Epidermal melanocyte (primary cell): ENCODE measurements at regions not wholly inside any gene's neighbourhood (a gene's known extent, or its start where the extent isn't known, plus 50 kb on each side); places are given as distances from the start of the nearest gene placed in this dataset.

Source experiments
- DNase-seq: peaks from one replicate; pipeline ENCODE4 v3.0.0; 2011; ENCODE audit warnings: low spot score; ENCODE audit not compliant: insufficient read length

DNA sequence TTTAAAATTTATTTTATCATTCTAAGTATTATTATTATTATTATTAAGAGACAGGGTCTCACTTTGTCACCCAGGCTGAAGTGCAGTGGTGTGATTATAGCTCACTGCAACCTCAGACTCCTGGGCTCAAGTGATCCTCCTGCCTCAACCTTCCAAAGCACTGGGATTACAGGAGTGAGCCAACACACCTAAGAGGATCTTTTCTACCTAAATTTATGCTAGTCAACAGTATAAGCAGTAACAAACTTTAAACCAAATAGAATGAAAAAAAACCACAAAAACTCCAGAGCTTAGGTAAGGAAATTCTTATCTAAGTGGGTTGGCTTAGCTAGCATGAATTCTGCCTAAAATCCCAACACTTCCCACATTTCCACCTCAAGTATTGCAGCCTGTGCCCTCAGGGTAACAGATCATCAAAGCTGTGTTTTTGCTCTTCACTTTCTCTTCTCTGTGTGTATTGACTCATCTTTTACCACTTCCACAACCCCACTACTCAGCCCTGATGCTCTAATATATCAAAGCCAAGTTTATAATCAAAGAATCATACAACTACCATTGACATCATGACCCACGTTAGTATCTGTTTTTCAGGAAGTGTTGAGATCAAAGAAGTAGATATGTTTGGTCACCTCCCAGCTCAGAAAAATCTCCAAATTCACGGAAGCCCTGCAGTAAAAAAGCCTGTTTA lies 93.7 kb upstream of the SPON1 start:
- DNase-seq: no peak

DNA sequence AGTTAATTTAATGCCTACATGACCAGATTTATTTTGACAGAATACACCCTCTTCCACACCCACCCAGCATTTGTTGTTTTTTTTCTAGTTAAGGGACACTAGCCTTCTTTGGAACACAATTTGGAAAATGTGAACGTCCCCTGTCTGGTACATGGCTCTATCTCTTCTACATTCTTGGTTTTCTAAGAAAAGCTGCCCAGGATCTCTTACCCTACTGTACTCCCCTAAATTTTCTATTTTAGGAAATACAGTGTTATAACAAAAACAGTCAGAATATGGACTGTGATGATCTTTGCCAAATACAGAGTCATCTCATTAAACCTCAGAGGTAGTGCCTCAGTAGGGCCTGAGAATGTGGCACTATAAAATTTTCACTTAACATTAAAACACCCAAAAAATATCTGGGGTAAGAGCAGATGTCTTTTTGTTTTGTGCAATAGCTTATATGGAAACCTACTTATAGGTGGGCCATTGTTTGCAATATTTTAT lies 93.1 kb upstream of the SPON1 start:
- DNase-seq: no peak

DNA sequence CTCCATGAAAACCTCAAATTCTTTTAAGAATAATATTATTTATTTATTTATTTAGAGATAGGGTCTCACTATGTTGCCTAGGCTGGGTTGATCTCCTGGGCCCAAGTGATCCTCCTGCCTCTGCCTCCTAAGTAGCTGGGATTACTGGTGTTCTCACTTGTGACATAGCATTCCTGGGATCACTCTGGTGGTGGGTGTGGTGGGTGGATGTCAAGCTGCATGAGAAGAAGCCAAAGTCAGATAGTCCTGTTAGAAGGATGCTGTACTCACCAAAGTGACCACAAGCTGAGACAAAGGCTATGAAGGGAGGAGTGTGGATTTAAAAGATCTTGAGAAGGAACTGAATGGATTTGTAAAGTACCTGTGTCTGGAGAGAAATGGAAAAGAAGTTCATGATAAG lies 87.9 kb upstream of the SPON1 start:
- DNase-seq: no peak

DNA sequence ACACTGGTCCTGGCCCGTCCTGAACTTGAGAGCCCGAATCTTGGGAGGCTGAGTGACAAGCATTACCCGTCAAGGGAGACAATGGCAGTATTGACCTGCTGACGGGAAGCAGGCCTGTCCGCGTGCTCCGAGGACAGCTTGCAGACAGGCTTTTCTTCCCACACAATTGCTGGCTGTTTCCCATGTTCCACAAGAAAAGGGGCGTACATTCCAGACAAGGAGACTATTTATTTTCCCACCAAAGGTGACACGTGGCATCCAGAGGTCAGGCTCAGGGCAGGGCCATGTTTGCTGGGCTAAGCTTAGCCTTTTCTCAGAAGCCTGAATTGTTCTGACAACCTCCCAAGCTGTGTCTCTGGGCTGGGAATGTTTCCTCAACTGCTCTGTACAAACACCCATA lies 86.9 kb upstream of the SPON1 start:
- DNase-seq: no peak

DNA sequence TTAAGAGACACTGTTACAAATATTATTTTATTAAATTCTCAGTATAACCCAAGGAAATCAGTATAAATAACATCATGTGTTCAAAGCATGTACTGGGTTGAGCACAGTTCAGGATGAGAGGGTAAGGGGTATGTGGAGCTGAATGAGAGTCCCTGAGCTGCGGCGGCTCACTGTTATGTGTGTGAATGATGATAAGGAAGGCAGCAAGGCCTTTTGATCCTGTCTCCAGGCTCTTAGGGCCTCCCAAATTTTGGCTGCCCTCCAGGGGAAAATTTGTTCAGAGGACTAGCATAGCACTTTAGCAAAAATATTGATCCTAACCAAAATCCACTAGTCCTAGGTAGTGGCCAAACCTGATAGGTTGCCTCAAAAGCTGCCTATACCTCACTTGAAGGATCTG lies 86.1 kb upstream of the SPON1 start:
- DNase-seq: no peak

DNA sequence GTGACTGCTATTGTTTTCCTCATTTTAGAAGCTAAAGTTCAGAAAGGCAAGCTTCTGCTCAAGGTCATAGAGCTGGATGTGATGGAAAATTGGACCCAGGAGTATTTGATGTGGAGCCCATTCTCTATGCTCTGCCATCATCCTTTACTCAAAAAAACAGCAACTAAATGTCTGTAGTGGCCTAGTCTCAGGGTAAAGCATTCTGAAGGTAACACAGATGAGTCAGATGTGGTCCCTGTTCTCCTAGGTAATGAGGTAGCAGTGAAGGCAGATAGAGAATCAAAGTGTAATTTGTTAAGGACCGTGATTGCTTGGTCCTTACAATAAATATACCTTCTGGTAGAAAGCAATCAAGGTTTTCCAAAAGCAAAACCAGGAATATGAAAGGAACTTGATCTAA lies 84.4 kb upstream of the SPON1 start:
- no peak for DNase-seq

DNA sequence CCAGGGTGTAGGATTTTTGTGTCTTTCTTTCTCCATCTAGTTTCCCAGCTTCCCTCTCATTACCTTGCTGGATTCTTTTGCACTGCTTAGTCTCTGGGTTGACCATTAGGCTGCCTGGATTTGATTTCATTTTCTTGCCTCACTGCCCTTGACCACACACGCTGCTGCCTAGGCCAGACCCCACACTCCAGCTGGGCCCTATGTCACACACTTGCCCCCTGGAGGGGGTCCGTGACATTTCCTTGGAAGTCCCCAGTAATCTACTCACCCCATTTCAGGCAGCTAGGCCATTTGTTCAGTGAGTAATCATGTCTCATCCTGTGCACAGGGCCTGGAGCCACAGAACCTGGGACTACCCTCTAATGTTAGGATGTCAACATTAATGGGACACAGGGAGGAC lies 81.9 kb upstream of the SPON1 start:
- no peak for DNase-seq

DNA sequence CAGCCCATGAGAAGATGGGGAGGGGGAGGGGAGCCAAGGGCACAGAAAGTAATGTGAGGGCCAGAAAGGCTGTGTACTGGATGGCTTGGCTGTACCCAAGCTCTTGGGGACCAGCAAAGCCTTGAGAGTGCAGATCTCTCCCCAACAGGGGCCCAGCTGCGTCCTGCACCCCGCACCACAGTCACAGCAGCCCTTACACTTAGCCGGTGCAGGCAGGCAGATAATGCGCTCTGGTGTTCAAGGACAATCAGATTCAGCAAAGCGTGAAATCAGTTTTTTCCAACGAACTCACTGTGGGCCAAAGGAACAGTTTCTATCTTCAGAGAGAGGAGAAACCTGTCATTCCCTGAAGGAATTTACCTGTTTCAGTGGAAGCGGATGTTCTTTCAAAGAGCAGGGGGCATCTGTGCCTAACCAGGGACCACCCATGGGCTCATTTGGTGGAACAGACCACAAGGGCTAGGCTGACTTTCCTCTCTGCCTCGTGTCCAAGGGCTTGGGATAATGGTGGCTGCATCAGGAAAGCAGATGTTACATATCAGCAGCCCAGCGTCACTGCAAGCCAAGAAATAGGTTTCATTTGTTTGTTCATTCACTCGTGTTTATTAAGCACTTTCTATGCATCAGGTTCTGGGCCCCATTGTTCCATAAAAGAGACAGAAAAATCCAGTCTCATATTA lies 81.2 kb upstream of the SPON1 start:
- no peak for DNase-seq

DNA sequence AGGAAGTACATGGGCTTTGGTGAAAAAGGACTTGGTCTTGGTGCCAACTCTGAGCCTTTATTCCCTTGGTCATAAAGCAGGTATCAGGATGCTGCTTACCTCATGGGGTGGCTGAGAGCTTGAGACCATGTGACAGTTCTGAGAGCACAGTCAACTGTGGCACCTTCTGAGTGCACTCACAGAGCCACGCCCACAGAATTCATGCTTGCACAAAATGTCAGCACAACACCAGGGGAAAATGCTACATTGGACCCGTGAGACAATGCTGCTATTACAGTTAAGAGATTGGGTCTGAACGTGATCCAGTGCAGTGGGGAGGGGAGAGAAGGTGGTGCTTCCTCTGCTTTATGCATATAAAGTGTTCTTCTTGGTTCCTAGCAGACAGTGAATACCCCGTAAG lies 79.5 kb upstream of the SPON1 start:
- DNase-seq: no peak

DNA sequence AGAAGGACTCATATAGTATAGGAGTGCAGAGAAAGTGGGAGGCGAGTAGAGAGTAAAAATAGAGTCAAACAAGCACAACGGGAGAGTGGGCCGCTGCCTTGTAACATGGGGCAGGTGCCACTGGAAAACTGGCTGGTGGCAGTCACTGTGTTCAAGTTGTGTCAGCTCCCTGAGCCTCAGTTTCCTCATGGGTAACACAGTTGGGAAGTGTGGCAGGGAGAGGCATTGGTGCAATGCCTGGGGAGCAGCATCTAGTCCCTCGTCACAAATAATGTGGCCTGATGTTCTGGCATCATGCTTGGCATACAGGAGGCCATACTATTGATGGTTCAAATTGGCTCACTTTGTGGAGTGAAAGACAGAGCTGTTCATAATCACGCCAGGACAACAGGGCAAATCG lies 78.9 kb upstream of the SPON1 start:
- no peak for DNase-seq

DNA sequence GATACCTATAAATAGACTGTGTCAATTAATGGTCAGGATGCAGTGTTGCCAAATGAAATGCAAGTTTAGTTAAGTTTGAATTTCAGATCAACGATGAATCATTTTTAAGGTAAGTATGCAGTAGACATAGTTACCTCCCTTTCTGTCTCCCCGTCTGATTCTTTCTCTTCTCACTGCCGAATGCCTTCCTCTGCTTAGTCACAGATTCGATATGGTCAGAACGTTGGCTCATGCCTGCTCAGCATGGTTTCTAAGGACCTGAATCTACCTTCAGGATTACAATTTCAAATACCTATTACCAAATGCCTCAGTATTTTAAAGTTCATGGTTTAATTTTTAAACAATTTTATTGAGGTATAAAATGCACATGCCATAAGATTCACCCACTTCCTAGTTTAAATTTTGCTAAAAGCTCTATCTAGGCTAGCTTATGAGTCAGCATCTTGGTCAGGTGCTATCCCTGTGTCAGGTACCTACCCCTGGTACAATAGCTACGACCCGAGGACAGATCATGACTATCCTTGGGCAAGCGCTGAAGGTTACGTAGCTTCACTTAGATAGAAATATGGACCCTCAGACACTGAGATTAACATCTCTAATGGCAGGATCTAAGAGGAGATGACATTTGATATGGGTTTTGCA lies 78.2 kb upstream of the SPON1 start:
- DNase-seq: no peak

DNA sequence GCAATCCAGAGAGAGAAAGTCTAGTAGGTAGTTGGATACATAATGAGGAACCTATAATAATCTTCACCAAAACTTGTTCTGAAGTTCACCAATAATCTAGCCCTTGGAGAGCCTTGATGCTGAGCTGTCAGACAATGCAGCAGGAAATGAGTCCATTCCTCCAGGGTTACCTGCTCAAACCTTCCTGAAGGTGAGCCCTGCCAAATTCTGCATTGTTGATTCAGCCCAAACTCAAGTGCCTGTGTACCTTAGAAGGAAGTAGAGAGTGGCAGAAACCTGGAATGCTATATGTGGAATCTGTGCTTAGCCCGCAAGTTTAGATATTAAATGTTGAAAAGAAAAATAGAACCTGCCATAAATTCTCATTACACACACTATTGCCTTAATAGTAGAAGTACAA lies 77.4 kb upstream of the SPON1 start:
- no peak for DNase-seq

DNA sequence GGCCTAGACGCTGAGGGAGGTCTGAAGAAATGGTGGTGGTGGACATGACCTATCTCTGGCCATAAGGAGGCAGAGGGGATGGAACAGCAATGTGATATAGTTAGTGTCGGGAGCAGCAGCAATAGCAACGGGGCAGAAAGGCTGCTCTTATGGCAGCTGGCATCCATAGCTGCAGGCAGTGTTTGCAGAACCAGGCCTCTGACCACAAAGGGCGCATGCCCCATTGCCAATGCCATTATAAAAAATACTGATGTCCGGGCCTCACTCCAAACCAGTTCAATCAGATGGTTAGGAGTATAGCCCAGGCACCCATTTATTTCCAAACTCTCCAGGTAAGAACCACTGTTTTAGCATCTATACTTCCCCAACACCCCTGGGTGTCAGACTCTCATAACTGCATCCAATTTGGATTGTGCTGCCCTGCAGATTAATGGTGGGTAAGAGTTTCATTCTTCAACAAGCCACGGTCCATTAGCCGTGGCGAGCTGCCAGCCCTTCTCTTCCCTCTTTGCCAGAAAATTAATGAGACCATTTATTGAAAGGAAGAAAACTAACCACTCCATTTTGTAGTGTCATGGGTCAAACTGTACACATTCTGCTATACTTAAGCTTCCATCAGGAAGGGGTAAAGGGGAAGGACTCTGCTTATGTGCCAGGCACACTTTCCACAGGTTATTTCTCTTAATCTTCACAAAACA lies 72.8 kb upstream of the SPON1 start:
- DNase-seq: peak; percentile 30

DNA sequence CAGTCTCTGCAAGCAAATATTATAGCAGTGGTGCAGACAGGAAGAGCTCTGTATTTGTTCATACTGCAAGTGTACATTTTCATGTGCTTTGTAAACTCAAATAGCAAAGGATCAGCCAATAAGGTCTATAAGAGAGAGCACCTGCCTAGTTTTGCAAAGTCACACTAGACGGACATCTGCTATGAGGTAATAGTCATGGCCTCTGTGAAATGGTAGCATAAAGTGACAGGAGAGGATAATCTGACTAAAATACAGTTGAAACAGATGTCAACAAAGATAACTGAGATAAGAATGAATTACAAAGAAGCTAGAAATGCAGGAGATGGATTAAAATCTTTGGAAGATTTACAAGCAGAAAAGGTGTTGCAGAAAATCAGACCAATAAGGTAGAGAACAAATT lies 70.6 kb upstream of the SPON1 start:
- no peak for DNase-seq

DNA sequence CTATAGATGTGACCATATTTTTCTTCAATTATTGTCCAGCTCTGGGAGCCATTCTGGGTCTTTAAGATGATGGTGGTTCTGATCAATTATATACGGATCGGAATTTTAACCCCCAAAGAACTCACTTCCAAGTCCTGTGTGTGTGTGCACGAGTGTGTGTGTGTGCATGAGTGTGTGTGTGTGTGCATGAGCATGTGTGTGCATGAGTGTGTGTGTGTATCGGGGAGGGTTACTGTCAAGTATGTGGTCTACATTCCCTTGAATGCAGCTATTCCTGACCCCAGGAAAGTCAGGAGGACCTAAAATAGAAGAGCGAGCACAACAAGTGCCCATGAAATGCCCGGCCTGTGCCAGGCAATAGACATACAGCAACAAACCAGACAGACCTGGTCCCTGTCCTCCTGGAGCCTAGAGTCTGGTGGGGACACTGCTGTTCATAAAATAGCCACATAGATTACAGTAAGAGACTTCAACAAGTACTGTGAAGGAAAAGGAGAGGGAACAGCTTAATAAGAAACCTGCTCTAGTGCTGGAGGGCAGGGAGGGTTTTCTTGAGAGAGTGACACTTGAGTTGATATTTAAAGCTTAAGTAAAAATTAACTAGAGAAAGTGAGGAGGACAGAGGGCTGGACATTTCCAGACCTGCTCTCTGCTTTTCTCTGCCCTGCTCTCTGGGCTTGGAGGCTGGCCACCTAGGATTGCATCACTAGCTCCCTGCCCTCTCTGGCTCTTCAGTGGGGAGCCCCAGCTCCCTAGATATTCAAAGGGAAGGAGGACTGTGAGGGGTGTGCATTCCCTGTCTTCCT lies 66.1 kb upstream of the SPON1 start:
- DNase-seq: no peak

DNA sequence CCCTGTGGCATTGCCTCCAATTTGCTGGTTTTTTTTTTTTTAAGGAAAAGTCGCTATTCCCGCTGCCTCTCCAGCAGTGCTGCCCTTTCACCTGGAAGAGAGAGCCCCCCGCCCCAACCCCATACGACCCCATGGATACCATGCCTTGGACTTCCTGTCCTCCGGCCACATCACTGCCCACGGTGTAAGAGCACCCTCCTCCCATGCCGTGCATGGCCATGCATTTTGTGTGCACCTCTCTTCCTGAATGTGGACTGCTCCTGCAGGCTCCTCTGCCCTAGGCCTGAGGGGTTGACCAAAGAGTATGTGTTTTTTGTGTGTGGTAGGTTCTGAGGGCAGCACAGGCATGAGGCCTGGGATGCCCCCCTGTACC lies 65.6 kb upstream of the SPON1 start:
- DNase-seq: no peak

DNA sequence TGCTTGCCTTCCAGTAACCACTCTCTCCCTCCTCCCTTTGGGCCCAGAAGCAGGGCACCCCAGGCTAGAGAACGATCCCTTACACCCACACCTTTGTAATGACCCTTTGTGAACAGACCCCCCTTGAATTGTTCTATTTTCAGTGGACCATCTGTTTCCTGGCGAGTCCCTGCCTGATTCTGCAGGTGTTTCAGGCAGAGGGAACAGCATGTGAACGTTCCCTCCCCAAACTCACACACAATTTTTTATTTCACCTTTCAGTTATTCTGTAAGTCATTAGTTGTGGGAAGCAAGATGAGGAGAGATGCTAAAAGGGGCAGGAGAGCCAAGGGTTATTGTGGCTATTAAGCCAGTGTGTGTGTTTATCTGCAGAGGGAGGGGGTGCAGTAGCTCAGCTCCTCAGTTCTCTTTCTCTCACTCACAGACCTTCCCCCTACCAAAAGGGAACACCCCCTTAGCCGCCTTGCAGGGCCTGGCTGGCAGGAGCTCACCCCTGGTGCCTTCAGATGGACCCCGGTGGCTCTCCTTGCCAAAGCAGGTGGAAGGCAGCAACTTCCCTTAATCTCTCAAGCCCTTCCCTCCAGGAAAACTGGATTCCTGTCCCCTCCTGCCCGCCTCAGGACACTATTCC lies 64.8 kb upstream of the SPON1 start:
- DNase-seq: no peak

DNA sequence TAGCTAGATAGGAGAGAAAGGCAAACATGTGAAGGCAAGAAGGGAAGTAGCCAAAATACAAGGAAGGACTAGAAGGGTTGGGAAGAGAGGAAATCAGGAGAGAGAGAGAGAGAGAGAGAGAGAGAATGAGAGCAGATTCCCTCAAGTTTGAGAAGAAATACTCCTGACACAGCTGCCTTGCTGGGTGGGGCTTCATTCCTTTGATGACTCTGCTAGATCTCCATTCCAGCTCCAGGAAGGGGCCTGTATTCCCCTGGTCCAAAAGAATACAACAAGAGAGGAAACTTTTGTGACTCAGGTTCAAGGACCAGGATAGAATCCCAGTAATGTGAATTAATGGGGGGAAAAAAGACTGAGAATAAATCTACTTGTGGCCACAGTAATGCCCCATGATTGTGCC lies 62.9 kb upstream of the SPON1 start:
- no peak for DNase-seq

DNA sequence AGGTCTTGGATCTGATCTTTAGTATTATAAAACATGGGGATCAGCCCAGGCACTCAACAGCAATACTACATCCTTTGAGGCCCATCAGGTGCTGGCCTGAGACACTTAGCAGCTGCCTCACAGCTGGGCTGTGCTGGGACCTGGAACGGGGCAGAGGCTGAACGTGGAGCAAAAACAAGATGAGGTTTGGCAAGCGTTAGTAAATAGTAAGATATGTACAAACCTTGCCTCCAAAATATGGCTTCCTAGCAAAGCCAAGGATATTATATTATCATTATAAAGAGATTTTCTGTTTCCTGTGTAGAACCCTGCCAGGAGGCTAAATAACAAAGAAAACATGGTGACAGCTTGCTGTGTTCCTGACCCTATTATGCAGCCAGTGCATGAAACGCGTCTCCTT lies 60.0 kb upstream of the SPON1 start:
- DNase-seq: no peak

DNA sequence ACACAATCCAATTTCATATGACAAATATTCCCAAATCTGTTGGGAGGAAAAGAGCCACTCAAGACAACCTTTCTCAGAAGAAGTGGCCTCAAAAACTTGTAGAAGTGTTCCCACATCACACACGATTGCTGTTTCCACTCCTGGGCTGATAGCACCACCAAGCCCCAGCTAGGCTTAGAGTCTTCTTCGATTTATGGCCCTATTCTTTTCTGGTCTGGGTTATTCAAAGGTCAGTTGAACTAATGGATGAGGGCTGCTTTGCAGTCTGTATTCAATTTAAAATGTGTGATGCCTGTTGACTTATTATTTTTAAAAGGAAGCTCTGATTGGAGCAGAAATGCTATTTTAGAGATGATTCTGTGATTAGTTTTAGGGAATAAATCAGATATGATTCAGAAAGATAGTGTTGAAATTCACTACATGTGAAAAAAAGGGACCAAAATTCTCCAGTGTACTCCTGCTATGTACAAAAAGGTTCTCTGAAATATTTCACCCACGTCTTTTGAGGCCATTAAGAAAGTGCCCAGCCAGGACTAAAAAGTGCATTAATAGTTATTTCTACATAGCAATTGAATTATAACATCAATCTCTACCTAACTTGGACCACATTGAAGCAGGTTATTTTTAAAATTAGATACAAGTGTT lies 57.3 kb upstream of the SPON1 start:
- no peak for DNase-seq
